ENCODE measurements at regions not wholly inside any gene's neighbourhood (a gene's known extent, or its start where the extent isn't known, plus 50 kb on each side); places are given as distances from the start of the nearest gene placed in this dataset.

DNA sequence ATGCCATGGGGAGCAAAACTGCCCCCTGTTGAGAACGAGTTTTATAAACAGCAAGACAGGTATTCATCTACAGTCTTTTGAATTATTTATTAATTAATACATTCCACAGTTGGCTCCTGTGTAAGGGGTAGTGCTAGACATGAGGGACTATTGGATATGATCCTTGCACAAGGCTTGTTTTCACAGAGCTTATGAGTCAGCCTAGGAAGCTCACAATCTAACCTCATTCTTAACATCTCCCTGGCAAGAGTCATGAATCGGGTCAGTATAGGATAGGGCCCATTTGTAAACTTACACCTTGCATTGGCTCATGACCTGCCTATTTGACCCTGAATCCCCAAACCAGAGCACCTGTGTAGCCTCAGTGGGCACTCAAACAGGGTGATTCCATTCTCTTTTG, 209.1 kb upstream of the HCCS start:
- Histone ChIP-seq H3F3A (ENCODE audit: control insufficient read depth, insufficient read depth) (no peaks in the 10 kb centered on the region), H3K36me3 (ENCODE audit: control insufficient read depth, low read length) (no peaks in the 10 kb centered on the region), H3K4me3 (ENCODE audit: low read length) (no peak overlapping the region), H3K27ac (ENCODE audit: low read depth, low read length) (no peak overlapping the region), H3K27me3 (ENCODE audit: control insufficient read depth, low read length) (no peaks in the 10 kb centered on the region), H3K9me3 (ENCODE audit: control insufficient read depth, insufficient read depth, low read length) (no peaks in the 10 kb centered on the region), H3K4me2 (ENCODE audit: low read length) (no peak overlapping the region), H3K79me2 (ENCODE audit: control insufficient read depth, low read length) (no peaks in the 10 kb centered on the region), H4K20me1 (ENCODE audit: control insufficient read depth, insufficient read depth, low read depth, low read length) (no peaks in the 10 kb centered on the region), H3K9me2 (replicated peaks; ENCODE audit: control insufficient read depth, low read length) (no peaks in the 10 kb centered on the region), H3K4me1 (ENCODE audit: control insufficient read depth, low read length) (no peaks in the 10 kb centered on the region)
- TF ChIP-seq EZH2phosphoT487 (IDR thresholded peaks at IDR 0.05; ENCODE audit: borderline replicate concordance, low read length), result no peak
- TF ChIP-seq, protein P1, sequence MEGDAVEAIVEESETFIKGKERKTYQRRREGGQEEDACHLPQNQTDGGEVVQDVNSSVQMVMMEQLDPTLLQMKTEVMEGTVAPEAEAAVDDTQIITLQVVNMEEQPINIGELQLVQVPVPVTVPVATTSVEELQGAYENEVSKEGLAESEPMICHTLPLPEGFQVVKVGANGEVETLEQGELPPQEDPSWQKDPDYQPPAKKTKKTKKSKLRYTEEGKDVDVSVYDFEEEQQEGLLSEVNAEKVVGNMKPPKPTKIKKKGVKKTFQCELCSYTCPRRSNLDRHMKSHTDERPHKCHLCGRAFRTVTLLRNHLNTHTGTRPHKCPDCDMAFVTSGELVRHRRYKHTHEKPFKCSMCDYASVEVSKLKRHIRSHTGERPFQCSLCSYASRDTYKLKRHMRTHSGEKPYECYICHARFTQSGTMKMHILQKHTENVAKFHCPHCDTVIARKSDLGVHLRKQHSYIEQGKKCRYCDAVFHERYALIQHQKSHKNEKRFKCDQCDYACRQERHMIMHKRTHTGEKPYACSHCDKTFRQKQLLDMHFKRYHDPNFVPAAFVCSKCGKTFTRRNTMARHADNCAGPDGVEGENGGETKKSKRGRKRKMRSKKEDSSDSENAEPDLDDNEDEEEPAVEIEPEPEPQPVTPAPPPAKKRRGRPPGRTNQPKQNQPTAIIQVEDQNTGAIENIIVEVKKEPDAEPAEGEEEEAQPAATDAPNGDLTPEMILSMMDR (IDR thresholded peaks at IDR 0.05; ENCODE audit: low read depth, low read length, poor library complexity, severe bottlenecking), result no peak

DNA sequence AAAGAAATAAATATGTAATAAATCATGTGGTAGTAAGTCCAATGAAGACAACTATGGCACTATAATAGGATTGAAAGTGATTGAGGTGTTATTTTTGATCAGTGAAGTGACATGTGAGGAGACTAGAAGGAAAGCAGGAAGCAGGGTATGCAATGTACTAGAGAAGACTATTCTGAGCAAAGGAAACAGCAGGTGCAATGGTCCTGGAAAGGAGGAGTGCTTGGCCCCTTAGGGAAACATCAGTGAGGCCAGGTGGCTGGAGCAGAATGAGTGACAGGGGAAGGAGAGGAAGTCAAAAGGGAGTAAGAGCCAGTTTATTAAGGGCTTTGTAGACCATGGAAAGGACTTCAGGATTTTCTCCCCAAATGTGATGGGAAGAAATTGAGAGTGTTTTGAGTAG, 207.6 kb upstream of the HCCS start:
- no peaks in the 10 kb centered on the region for H3F3A ChIP-seq (ENCODE audit: control insufficient read depth, insufficient read depth)
- no peaks in the 10 kb centered on the region for H3K79me2 ChIP-seq (ENCODE audit: control insufficient read depth, low read length)
- no peak overlapping the region for H3K4me3 ChIP-seq (ENCODE audit: low read length)
- H3K27ac ChIP-seq (ENCODE audit: low read depth, low read length), result no peak overlapping the region
- TF ChIP-seq EZH2phosphoT487 (IDR thresholded peaks at IDR 0.05; ENCODE audit: borderline replicate concordance, low read length), result no peak
- TF ChIP-seq, protein P1 (IDR thresholded peaks at IDR 0.05; ENCODE audit: low read depth, low read length, poor library complexity, severe bottlenecking), result no peak
- no peaks in the 10 kb centered on the region for H3K9me2 ChIP-seq (replicated peaks; ENCODE audit: control insufficient read depth, low read length)
- H3K4me1 ChIP-seq (ENCODE audit: control insufficient read depth, low read length), result no peaks in the 10 kb centered on the region
- no peaks in the 10 kb centered on the region for H3K9me3 ChIP-seq (ENCODE audit: control insufficient read depth, insufficient read depth, low read length)
- H4K20me1 ChIP-seq (ENCODE audit: control insufficient read depth, insufficient read depth, low read depth, low read length), result no peaks in the 10 kb centered on the region
- no peaks in the 10 kb centered on the region for H3K27me3 ChIP-seq (ENCODE audit: control insufficient read depth, low read length)
- H3K36me3 ChIP-seq (ENCODE audit: control insufficient read depth, low read length), result no peaks in the 10 kb centered on the region
- H3K4me2 ChIP-seq (ENCODE audit: low read length), result no peak overlapping the region

DNA sequence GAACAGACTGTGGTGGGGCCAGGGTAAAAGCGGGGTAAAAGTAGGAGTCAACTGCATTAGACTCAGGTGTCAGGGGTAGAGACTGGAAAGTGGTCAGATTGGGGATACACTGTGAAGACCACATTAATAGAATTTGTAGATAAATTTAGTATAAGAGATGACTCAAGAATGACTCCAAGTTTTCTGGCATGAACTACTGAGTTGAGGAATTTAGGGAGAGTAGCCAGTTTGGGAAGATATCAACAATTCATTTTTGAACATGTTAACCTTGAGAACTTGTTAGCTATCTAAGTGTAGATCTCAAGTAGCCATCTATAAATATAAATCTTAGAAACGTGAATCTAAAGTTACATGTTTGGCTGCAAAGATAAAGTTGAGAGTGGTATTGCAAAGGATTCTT, 206.9 kb upstream of the HCCS start:
- H3F3A ChIP-seq (ENCODE audit: control insufficient read depth, insufficient read depth), result no peaks in the 10 kb centered on the region
- H3K4me3 ChIP-seq (ENCODE audit: low read length), result no peak overlapping the region
- H3K9me2 ChIP-seq (replicated peaks; ENCODE audit: control insufficient read depth, low read length), result no peaks in the 10 kb centered on the region
- H3K27ac ChIP-seq (ENCODE audit: low read depth, low read length), result no peak overlapping the region
- H4K20me1 ChIP-seq (ENCODE audit: control insufficient read depth, insufficient read depth, low read depth, low read length), result no peaks in the 10 kb centered on the region
- H3K4me2 ChIP-seq (ENCODE audit: low read length), result no peak overlapping the region
- H3K9me3 ChIP-seq (ENCODE audit: control insufficient read depth, insufficient read depth, low read length), result no peaks in the 10 kb centered on the region
- no peak for TF ChIP-seq EZH2phosphoT487 (IDR thresholded peaks at IDR 0.05; ENCODE audit: borderline replicate concordance, low read length)
- TF ChIP-seq, protein P1 (IDR thresholded peaks at IDR 0.05; ENCODE audit: low read depth, low read length, poor library complexity, severe bottlenecking), result no peak
- no peaks in the 10 kb centered on the region for H3K4me1 ChIP-seq (ENCODE audit: control insufficient read depth, low read length)
- H3K36me3 ChIP-seq (ENCODE audit: control insufficient read depth, low read length), result no peaks in the 10 kb centered on the region
- H3K79me2 ChIP-seq (ENCODE audit: control insufficient read depth, low read length), result no peaks in the 10 kb centered on the region
- no peaks in the 10 kb centered on the region for H3K27me3 ChIP-seq (ENCODE audit: control insufficient read depth, low read length)

DNA sequence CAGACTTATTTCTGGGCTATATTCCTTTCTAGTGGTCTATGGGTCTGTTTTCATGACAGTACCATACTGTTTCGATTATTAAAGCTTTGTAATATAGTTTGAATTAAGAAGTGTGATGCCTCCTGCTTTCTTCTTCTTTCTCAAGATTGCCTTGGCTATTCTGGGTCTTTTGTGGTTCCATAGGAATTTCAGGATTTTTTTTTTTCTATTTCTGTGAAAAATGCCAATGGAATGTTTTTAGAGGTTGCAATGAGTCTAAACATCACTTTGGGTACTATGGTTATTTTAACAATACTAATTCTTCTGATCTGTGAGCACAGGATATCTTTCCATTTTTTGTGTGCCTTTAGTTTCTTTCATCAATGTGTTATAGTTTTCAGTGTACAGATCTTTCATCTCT, 204.3 kb upstream of the HCCS start:
- Histone ChIP-seq H3K36me3 (ENCODE audit: control insufficient read depth, low read length) (no peaks in the 10 kb centered on the region), H3K27me3 (ENCODE audit: control insufficient read depth, low read length) (no peaks in the 10 kb centered on the region), H3F3A (ENCODE audit: control insufficient read depth, insufficient read depth) (no peaks in the 10 kb centered on the region), H3K4me2 (ENCODE audit: low read length) (no peak overlapping the region), H4K20me1 (ENCODE audit: control insufficient read depth, insufficient read depth, low read depth, low read length) (no peaks in the 10 kb centered on the region), H3K9me3 (ENCODE audit: control insufficient read depth, insufficient read depth, low read length) (no peaks in the 10 kb centered on the region), H3K9me2 (replicated peaks; ENCODE audit: control insufficient read depth, low read length) (no peaks in the 10 kb centered on the region), H3K27ac (ENCODE audit: low read depth, low read length) (no peak overlapping the region), H3K4me3 (ENCODE audit: low read length) (no peak overlapping the region), H3K79me2 (ENCODE audit: control insufficient read depth, low read length) (no peaks in the 10 kb centered on the region), H3K4me1 (ENCODE audit: control insufficient read depth, low read length) (no peaks in the 10 kb centered on the region)
- TF ChIP-seq EZH2phosphoT487 (IDR thresholded peaks at IDR 0.05; ENCODE audit: borderline replicate concordance, low read length), result no peak
- TF ChIP-seq, protein P1 (IDR thresholded peaks at IDR 0.05; ENCODE audit: low read depth, low read length, poor library complexity, severe bottlenecking), result no peak

Data from DOHH2 (cell line).